GM18858 (cell line): ENCODE measurements at regions not wholly inside any gene's neighbourhood (a gene's known extent, or its start where the extent isn't known, plus 50 kb on each side); places are given as distances from the start of the nearest gene placed in this dataset.

ENCODE experiments used
- ATAC-seq: cut with Tn5 transposase; IDR thresholded peaks from one replicate; pipeline ENCODE4 v1.9.1; 2021; ENCODE audit not compliant: unreplicated experiment

DNA sequence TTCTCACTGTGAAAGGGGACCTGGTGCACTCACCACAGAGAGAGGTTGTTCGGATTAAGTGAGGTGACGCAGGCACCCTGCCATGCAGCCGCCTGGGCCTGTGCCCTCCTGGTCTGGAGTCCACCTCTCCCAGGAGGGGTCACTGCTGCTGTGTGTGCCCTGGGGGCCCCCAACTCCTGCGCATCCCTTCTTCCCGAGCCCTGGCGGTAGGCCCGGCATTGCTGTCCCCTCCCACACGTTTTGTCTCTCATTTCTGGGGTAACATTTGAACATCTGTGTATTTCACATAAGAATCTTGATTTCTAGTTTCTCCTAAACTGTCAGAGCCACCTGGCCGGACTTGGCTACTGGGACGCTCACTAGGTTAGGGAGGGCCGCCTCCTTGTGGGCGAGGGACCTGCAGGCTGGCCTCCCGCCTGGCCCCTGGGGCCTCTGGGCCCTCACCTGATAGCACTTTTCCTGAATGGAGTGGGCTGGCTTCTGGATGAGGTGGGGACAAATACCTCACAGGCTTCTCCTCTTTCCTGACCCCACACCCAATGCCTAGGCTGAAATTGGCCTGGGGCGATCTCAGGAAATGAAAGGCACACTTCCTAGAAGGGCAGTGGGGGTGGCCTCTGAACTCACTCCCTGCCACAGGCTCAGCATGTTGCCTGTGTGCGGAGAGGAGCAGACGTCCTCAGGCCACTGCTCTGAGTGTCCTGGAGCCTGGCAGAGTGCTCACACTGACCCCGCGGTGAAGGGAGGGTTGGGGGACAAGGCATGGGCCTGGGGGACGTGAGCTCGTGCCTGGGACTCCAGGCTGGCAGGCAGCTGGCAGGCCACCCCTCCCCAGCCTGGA lies 104.2 kb upstream of the PRR23E start:
- no peak for ATAC-seq

DNA sequence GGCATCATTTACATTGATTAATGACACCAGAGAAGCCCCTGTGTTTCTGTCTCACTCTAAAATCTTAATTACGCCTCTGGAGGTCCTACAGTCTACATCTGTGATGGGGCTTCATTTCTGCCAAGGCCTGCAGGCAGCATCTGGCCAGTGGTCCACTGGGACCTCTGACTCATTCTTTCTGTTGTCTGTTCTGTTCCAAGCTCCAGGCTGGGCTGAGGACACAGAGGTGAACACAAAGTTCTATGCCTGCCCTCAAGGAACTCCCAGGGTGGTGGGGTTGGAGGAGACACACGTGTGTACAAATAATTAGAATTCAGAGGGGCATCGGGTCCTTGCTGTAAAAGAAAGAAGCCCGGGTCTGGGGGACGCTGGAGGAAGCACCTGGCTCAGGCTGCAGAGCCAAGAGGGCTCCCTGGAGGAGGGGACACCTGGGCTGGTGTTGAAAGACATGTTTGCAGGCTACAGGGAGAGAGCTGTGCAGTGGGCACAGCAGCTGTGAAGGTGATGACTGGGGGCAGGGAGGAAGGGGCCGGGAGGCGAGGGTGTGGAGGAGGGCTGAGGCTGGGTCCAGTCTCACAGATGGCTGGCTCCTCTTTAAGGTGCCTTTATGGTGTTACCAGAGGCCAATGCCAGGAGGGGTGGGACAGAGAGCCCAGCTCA lies 103.3 kb upstream of the PRR23E start:
- ATAC-seq = no peak

DNA sequence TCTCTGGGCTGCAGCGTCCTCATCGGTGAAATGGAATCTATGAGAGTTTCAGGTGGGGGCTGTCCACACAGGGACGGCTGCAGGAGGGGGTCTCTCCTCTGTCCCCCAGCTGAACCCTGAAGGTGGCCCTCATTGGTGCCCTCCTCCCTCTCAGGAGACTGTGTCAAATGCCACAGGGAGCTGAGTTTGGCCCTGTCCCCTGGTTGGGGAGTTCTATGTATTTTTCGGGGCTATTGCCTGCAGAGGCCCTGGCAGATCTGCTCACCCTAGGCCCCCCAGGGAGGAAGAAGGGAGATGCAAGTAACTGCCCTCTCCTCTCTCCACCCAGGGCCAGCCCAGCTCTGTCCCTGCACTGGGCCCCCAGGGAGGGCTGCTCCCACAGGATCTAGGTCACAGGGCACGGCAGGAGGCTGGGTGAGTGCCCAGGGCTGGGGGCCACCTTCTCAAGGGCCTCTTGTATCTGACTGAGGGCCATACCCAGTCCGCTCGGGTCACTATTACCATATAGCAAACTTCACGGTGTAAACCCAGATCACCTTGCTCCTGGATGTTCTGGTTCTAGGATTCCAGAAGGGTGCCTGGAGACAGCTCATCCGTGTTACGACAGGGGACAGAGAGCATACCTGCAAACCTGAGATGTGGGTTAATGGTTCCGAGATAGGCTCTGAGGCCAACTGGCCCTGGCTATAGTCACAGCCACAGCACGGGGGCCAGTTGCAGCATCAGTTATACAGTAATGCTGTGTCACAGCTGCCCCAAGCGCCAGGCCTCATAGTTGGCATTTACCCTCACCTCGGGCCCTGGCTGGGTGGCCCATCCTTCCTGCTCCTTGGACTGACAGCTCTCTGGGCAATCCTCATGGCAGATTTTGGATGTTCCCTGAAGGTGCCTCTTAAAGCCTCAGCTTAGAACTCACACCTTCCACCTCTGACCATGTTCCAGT lies 102.4 kb upstream of the PRR23E start:
- no peak for ATAC-seq

DNA sequence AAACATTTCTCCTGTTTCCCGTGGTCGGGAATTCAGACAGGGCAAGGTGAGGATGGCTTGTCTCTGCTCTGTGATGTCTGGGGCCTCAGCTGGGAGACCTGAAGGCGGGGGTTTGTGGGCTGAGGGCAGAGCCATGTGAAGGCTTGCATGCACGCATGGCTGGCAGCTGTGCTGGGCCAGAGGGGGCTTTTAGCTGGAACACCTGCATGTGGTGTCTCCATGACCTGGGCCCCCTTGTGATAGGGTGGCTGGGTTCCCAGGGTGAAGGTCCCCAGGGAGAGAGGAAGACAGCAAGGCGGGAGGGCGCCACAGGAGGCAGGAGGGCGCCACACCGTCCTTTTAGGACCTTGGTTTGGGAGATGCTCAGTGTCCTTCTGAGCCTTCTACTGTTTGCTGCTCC lies 101.6 kb upstream of the PRR23E start:
- ATAC-seq = no peak

DNA sequence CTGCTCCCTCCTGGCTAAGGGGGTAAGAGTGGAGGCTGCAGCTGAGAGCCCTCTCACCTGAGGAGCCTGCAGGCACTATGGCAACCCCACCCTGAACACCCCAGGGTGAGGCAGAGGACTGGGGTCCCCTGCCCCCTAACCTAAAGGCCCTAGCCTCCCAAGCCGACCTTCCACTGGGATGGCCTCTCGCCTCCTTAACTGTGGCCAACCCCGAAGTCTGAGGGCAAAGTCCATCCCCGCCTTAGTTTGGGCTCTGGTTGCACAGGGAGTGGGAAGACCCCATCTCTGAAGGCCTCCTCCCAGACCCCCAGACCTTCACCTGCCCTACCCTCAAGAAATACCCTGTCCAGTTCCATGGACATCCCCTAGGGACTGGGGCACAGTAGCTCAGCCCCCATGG lies 100.6 kb upstream of the PRR23E start:
- no peak for ATAC-seq

DNA sequence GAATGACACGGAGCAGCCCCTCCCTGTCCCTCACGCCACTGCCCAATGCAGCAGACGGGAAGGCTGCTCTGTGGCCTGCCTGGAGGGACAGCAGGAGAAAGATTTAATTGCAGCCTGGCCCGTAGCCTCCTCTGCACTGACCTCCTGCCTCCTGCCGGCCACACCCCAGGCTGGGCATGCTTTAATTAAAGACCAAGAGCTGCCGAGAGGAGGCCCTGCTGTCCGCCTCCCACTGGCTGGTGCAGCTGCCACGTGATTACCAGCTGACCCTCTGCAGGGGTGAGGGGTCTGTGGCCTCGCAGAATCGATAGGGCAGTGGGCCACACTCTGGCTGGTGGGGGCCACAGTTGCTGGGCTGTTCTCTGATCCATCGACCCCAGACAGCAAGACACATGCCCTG lies 100.2 kb upstream of the PRR23E start:
- ATAC-seq = no peak

DNA sequence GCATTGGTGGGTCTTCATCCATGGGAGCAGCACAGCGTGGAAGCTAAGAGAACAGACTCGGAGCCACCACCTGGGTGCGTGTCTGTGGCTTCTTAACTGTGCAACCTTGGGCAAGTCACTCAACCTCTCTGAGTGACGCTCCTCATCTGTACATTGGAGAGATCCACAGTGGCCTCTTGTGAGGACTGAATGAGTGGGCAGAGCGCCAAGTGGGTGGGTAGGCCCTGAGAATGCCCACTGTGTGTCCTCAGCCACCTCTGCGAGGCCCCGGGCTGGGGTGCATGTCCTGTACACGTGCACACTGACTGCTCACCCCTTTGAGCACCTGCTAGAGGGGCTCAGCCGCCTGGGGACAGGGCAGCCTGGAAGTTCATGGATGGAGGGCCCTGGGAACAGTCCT lies 99.6 kb upstream of the PRR23E start:
- no peak for ATAC-seq

DNA sequence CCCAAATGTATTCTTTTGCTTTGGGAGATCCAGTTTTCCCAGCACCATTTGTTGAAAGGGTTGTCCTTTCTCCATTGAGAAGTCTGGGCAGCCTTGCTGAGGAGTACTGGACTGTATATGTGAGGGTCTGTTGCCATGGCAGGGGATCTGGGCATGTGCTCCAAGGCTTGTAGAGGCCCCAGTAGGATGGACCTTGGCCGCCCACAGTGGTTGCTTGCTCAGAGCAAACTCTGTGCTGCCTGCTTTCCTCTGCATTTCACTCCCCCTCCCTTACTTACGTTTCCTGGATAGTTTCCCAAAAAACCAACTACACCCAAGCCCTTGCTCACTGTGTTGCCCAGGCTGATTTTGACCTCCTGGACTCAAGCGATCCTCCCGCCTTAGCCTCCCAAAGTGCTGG lies 97.2 kb upstream of the PRR23E start:
- no peak for ATAC-seq

DNA sequence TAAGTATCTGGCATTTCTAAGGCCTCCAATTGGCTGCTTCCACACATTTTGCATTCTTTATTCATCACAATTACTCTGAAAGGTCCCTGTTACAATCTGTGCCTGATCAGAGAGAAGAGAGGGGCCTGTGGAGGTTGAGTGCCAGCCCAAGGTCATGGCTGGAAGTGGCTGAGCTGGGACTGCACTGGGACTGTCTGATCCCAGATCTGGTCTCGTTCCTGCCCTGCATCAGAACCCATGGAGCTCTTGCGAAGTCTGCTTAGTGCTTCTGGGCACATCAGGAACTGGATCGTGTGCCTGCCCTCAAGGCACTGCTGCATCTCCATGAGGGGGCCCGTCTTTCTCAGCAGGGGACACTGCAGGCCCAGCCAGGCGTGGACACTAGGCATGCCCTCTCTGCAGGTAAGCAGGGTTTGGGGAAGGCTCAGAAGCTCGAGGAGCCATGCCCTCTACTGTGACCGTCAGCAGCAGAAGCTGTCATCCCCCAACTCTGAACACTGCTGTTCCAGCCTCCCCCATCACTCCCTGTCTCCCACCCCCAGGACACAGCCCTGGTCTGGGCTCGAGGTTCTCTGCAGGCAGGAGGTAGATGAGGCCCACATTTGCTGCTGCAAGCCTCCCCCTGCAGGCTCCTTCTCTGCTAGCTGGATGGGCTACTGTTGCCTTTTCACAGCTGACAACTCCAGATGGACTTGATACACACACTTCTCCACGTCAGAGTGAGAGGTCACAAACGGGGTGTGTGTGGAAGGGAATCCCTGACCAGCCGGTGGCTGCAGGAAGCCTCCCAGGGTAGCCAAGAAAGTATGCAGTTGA lies 96.5 kb upstream of the PRR23E start:
- ATAC-seq = no peak

DNA sequence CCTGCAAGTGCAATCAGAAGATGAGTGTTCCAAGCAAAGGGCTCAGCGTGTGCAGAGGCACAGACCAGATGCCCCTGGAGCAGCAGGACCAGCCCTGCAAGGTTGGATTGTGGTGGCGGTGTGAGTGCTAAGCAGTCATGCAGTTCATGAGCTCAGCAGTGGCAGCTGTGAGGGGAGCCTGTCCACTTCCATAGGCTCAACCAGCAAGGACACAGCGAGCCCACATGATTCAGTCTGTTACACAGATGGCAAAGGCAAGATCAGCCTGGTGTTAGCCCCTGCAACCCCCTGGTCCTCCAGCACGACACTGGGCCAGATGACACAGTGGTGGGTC lies 95.9 kb upstream of the PRR23E start:
- no peak for ATAC-seq

DNA sequence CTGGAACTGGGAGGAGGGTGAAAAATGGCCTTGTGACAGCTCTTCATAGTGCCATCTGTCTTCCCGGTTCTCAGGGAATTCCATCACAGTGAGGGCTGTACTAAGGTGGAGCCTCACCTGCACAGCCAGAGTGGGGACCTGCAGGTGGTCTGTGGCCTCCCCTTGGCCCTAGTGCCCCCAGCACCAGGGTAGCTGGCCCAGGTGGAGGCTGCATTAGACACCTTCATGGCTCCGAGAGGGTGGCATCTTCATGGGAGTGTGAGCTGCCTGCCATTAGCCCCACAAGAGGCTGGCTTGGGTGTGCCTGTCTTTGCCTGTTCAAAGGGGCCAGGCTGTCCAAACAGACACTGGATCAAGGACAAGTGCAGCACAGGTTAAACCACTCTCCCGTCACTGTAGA lies 95.5 kb upstream of the PRR23E start:
- ATAC-seq = no peak

DNA sequence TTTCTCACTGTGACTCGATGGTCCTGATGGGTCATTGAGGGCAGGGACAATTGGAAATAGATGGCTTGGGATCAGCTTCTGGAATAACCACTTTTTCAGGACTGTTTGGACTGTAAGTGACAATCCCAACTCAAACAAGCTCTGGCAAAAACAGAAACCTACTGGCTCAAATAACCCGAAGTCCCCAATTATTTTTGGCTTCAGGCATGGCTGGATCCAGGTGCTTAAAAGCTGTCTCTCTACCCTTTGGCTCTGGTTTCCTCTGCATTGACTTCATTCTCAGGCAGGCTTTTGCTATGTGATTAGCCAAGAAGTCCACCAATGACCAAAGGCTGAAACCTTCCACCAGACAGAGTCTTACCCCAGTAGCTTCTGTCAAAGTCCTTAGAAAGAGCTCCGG lies 92.9 kb upstream of the PRR23E start:
- no peak for ATAC-seq

DNA sequence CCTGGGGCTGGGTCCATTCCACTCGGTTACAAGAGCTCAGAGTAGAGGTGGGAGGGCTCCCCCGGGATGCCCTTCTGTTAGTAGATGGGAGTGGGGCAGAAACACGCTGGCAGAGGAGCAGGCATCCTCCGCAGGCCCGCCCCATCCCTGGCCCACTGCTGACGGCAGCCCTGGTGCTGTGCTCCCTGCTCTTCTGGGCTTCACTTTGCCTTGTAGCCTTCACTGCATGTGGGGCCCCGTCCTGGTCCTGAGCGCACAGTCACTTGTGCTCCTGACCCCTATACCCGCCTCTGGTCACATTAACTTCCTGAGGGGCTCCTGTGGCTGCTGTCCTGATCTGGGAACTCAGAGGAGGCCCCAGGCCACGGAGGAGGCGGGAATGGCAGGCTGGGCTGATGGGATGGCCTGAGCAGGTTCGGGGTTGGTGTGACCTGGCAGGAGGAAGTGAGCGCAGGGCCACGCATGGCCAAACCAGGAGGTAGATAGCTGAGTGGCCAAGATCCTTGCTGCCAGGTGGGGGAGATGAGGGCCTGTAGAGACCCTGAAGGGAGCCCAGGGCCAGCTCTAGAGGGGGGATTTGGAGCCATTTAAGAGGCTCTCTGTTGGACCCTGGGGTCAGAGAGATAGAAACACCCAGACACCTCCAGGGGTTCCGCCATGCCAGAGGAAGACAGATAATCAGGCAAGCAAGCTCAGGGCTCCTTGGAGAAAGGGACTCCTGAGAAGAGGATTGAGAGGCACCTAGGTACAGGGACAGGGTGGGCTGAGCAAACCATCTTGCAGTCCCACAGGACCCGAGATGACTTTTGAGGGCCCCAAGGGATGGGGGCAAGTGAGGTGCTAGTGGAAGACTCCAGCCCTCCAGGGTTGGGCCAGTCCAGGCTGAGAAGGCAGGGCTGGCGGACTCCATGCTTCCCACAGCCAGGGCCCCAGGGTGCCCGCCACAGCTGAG lies 92.2 kb upstream of the PRR23E start:
- ATAC-seq = no peak

DNA sequence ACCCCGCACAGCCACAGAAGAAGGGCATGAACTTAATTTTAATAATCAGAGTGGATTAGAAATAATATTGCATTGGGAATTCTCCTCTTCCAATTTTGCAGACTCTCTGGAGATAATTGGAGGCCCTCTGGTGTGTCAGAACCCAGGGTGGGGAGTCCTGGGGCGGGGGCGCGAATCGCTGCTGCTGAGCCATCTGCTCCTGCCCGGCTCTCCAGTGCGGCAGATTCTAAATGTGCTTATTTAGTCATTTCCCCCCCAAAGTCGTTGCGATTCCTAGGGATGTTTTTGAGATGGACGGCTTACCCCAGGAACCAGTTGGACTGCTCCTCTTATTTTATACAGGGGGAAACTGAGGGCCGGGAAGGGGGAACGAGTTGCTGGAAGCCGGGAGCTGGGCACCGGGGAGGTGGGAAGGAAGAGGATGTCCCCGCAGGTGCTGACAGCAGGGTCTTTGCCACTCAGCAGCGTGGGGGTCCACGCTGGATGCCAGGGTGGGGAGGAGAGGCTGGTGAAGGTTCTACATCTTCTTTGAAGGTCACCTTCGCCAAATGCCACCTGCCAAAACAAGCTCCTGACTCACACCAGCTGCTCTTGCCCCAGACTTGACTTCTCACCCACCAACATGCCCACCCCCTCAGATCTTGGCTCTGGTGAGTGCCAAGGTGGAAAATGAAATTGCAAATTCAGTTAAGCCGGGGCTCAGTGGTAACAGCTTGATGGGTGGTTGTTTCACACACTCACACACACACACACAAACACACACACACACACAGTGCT lies 91.3 kb upstream of the PRR23E start:
- ATAC-seq = no peak

DNA sequence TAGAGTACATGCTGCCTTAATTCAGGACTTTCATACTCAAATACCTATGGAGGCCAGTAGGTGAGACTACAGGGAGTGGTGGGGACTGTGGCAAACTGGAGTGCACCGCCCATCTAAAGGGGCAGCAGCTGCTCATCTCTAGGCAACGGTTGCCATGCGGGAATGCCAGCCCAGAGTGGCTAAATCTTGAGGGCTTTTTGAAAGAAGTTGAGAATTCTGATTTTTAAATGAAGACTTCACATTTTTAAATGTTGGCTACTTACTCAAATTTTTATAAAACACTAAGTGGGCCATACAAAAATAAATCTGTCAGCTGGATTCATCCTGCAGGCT lies 90.8 kb upstream of the PRR23E start:
- ATAC-seq = no peak

DNA sequence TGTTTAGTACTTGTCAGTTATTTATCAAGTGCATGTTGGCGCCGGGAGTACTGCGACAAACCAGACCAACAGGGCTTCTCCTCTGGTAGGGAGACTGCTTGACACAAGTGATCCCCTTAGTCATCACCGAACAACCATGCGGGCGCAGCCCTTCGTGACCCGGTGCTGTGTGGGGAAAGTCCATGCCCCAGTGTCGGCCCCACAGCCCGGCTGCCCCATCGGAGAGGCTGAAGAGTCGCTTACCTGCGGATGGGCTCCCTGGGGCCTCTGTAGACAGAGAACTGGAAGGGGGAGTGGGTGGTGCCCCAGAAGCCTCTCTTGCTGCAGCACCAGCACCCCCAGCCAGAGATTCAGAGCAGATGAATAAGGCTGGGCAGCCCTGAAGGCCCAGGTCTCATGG lies 90.3 kb upstream of the PRR23E start:
- ATAC-seq = no peak

DNA sequence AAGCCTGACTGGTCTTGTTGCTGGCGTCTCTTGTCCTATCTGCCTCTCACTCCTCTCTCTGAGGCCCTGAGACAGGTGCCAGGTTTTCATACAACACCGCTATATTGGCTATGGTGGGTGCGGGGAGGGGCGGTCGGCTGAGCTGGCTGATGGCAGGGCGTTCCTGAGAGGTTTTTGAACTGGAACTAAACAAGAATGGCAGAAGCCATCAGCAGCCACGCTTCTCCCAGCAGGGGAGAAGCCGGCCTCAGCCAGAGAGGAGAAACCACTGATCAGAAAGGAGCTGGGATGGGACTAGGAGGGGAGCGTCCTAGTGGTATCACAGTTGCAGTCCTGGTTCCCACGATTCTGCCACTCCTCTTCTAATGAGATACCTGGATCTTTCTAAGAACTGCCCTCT lies 89.9 kb upstream of the PRR23E start:
- no peak for ATAC-seq

DNA sequence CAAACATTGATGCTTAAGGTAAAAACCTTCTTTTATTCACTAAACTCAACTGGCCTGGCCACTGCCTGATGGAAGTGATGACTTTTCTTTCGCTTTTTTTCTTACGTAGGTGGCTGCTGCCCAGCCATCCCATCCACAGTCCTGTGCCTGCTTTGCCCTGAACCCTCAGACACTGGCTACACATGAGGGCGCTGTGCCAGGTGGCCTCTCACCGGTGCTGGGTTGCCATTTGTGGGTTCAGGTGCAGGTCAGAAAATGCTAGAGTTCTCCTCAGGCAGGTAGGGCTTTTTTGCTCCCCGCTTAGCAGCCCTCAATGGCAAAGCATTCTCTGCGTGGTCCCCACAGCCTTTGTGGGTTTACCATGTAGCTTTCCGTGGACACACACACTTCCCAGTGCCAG lies 88.3 kb upstream of the PRR23E start:
- no peak for ATAC-seq

DNA sequence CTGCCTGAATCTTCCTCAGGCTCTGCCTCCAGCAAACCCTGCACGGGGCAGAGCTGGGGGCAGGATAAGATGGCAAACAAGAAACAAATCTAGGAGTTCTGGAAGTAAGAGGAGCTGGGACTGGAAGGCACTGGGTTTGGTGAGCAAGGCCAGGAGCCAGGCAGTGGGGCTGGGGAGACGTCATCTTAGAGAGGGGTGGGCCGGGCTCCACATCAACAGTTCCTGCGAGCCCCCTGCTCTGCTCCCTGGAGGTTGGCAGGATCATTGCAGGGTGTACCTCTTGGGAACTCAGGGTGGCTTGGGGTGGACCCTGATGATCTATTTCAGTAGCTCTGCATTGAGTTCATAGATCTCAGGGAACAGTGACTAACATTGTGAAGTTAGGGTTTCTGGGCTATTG lies 87.3 kb upstream of the PRR23E start:
- ATAC-seq = no peak
